ENCODE measurements at regions not wholly inside any gene's neighbourhood (a gene's known extent, or its start where the extent isn't known, plus 50 kb on each side); places are given as distances from the start of the nearest gene placed in this dataset.

- H3K4me3 ChIP-seq, result no peak overlapping the region
- H3K4me1 ChIP-seq, result no peaks in the 10 kb centered on the region
- TF ChIP-seq CTCF (IDR thresholded peaks at IDR 0.05), result no peak
- WGBS, 2 donors, result 56 to 59% methylated on average over 1 of the region's 1 CpG
- H3K27me3 ChIP-seq, result no peaks in the 10 kb centered on the region
- DNase-seq (no peak), FAIRE-seq (no peak), ATAC-seq (no peak)
- H3K9me3 ChIP-seq, result no peaks in the 10 kb centered on the region
- intact Hi-C loops (cut with DNase I), result no loop called here
- H3K36me3 ChIP-seq, result no peaks in the 10 kb centered on the region
- no peak overlapping the region for H3K27ac ChIP-seq
These were observed 303.9 kb downstream of the ETS1 start for GRCh38 chr11:128283451-128283850.

- no peaks in the 10 kb centered on the region for H3K36me3 ChIP-seq
- TF ChIP-seq CTCF (IDR thresholded peaks at IDR 0.05), result no peak
- DNase-seq (no peak), FAIRE-seq (no peak), ATAC-seq (no peak)
- no peak overlapping the region for H3K4me3 ChIP-seq
- H3K4me1 ChIP-seq, result no peaks in the 10 kb centered on the region
- WGBS, 2 donors, result 77 to 83% methylated on average over 7 of the region's 7 CpGs
- H3K9me3 ChIP-seq, result no peaks in the 10 kb centered on the region
- no peaks in the 10 kb centered on the region for H3K27me3 ChIP-seq
- intact Hi-C loops (cut with DNase I), result no loop called here
- no peak overlapping the region for H3K27ac ChIP-seq
These were observed 305.3 kb downstream of the ETS1 start for GRCh38 chr11:128282053-128282452.

- Histone ChIP-seq H3K4me3 (no peak overlapping the region), H3K9me3 (peaks cover 0 to 2% (median 0%) of the 10 kb centered on the region in 4 donors), H3K4me1 (no peaks in the 10 kb centered on the region), H3K36me3 (no peaks in the 10 kb centered on the region), H3K27ac (no peak overlapping the region), H3K27me3 (peaks cover 0 to 4% (median 0%) of the 10 kb centered on the region in 4 donors)
- FAIRE-seq, result no peak
- ATAC-seq, result no peak
- WGBS, 2 donors, result 76 to 81% methylated on average over 1 of the region's 1 CpG
- intact Hi-C loops (cut with DNase I), result no loop called here
- TF ChIP-seq CTCF (IDR thresholded peaks at IDR 0.05), result no peak
- DNase-seq, result no peak
These were observed 307.5 kb downstream of the ETS1 start for GRCh38 chr11:128279866-128280265.

- DNase-seq (no peak), ATAC-seq (no peak), FAIRE-seq (no peak)
- intact Hi-C loops (cut with DNase I), result no loop called here
- WGBS, 2 donors, result 82 to 85% methylated on average over 2 of the region's 2 CpGs
- no peaks in the 10 kb centered on the region for H3K4me1 ChIP-seq
- no peak for TF ChIP-seq CTCF (IDR thresholded peaks at IDR 0.05)
- no peak overlapping the region for H3K4me3 ChIP-seq
- H3K36me3 ChIP-seq, result no peaks in the 10 kb centered on the region
- H3K9me3 ChIP-seq, result peaks cover 0 to 2% (median 0%) of the 10 kb centered on the region in 4 donors
- no peak overlapping the region for H3K27ac ChIP-seq
- H3K27me3 ChIP-seq, result peaks cover 0 to 4% (median 0%) of the 10 kb centered on the region in 4 donors
These were observed 313.6 kb downstream of the ETS1 start for GRCh38 chr11:128273736-128274135.

GRCh38 chr11:128271401-128271800 is 316.0 kb downstream of the ETS1 start:
- Histone ChIP-seq H3K36me3 (no peaks in the 10 kb centered on the region), H3K27ac (no peak overlapping the region), H3K4me3 (no peak overlapping the region), H3K27me3 (peaks cover 0 to 4% (median 0%) of the 10 kb centered on the region in 4 donors), H3K9me3 (peaks cover 0 to 2% (median 0%) of the 10 kb centered on the region in 4 donors), H3K4me1 (no peaks in the 10 kb centered on the region)
- ATAC-seq, result no peak
- TF ChIP-seq CTCF (IDR thresholded peaks at IDR 0.05), result no peak
- no peak for DNase-seq
- intact Hi-C loops (cut with DNase I), result no loop called here
- no peak for FAIRE-seq
- 82 to 93% methylated on average over 1 of the region's 1 CpG for WGBS, 2 donors

Data from pancreas (tissue), 10 donors.